Activated CD8-positive, alpha-beta memory T cell treated with anti-CD3 and anti-CD28 coated beads, Interleukin-2, amount 50 U/mL, for 48 hours (primary cell): ENCODE measurements at regions not wholly inside any gene's neighbourhood (a gene's known extent, or its start where the extent isn't known, plus 50 kb on each side); places are given as distances from the start of the nearest gene placed in this dataset.

ENCODE experiments used
- DNase-seq: peaks from one replicate; pipeline ENCODE4 v3.0.0-alpha.2; 2020

DNA sequence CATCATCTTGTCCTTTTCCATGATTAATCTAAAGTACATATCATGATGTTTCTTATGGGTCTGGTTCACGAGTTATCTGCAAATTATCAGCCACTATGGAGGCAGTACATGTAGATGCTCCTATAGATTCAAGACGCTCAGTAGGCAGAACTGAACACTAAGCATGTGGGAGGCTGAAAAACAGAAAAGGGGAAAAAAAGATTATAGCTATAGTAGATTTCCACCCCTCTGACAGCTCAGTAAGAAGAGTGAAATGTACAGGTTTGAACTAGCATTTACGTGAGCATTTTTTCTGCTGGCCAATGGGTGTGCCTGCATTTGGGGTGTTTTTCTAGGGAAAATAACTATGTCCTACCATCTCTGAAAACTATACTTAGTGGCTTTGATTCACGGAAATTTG lies 308.9 kb downstream of the ZEB2 start:
- no peak for DNase-seq

DNA sequence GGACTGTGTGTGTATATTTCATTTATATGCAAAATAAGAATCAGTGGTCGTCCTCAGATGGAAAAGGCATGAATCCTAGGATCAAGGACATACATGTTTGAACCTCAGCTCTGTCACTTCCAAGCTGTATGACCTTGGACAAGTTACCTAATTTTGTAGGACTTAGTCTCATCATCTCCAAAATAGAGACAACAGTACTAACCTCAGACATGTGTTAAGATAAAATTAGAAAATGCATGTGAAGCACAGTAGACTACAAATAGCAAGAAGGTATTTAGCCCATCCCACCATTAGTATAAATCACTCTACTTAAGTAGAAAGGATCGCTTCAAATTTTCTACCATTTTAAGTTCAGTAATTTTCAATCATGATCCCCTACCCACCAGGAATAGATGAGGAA lies 309.8 kb downstream of the ZEB2 start:
- no peak for DNase-seq

DNA sequence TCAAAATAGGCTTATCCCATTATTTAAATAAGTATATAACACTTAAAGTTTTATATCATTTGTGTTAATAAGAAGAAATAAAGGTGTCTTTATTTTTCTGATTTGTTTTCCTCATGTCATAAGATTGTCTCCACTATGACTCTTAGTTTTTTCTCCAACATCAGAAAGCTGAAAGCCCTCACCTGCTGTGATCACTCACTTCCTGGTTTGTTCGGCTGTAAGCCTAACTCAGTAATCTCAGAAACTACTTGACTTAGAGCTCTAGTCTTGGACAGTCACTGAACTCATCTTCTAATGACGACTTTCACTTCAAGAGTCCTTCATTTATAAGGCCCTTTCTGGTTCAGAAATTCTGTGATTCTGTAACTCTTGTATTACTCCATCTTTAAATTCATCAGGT lies 311.0 kb downstream of the ZEB2 start:
- DNase-seq, result no peak

DNA sequence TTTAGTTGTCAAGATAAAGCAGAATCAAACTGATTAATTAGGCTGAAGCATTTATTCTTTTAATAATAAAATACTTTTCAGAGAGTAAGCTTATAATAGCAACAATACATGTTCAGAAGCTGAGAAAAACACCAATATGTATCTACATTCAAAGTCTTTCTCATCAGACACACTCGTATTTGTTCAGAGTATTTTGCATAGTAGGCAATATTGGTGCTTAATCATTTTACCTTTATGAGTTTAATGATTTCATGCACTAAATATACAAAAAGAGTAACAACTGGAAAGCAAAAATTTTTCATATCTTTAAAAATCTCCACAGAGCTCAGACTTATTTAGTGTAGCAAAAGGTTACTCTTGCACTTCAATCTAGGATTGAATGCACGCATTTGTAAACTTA lies 313.9 kb downstream of the ZEB2 start:
- DNase-seq, result no peak

DNA sequence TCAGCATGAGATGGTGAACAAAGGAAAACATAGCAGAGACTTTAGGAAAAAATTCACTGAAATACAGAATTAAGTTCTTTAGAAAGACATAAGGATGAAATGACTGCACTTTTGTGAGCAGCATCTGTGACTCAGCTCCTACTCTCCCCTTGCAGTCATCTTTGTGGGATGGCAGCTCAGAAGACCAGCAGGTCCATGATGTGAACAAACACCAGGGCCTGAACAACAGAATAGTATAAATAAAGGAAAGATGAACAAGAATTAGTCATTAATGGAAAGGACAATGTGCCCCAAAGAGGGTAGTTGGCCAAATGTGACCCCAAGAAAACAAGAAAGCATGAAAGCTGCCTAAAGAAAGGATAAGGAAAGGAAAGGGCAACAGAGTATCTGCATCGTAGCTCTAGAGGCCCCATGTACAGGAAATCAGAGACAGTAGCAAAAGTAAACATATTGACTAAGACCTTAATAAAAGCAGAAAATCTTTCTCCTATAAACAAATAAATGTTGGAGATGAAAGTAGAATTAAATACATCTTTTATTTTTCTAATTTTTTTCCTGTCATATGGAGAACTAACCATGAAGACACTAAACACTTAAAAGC lies 318.0 kb downstream of the ZEB2 start:
- no peak for DNase-seq

DNA sequence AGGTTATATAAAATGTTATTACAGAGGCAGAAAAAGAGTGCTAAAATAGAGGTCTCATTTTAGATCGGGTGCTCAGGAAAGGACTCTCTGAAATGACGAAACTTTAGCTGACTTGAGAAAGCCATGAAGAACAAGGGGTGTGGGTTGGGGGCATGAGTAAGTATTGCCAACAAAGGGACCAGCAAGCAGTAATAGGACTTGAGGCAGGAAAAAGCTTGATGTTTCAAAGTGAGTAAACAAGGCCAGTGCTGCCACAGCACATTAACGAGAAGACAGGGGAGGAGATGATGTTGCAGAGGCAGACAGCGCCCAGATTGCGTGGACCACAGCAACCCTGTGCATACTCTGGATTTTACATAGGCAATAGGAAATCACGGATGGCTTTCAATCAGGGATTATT lies 318.8 kb downstream of the ZEB2 start:
- DNase-seq, result no peak

DNA sequence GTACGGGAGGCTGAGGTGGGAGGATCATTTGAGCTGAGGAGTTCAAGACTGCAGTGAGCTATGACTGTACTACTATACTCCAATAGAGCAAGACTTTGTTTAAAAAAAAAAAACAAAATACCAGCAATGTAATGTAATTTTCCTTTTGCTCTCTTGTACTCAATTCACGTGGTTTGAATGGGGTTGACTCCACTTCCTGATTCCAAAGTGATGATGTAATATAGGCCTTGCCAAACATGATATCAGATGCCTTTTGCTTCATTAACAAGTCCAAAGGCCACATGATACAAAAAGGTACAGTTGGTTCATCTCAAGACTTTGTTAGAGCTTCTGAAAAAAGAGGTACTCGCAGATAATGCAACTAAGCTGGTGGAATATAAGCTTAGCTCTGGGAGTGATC lies 321.8 kb downstream of the ZEB2 start:
- no peak for DNase-seq

DNA sequence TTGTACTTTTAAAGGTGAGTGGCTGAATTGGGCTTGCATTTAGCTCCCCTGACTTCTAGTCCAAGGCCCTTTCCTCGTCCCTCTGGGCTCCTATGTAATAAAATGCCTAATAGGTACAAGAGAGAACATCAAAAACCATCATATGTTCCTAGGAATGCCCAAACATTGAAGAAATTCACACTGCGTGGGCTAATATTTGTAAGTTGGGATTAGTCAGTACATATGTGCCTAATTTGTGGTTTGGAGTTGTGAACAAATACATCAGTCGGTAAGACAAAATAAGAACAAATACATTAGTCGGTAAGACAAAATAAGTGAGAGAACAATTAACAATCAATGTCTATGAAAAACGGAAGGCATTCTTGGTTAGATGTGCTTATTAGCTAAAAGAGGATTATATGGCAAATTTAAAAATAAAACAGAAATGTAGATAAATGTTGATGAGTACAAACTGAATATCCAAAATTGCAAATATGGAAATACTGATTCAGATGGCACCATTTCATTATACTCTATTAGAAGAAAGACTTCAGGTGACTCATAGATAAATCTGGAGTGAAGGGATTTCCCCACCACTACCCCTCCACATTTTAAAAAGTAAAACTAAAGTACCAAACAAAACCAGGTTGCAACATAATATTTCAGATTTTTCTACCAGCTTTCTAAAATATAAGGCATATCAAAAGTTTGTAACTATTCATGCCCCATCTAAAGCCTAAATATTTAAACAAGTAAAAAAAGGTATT lies 325.4 kb downstream of the ZEB2 start:
- no peak for DNase-seq

DNA sequence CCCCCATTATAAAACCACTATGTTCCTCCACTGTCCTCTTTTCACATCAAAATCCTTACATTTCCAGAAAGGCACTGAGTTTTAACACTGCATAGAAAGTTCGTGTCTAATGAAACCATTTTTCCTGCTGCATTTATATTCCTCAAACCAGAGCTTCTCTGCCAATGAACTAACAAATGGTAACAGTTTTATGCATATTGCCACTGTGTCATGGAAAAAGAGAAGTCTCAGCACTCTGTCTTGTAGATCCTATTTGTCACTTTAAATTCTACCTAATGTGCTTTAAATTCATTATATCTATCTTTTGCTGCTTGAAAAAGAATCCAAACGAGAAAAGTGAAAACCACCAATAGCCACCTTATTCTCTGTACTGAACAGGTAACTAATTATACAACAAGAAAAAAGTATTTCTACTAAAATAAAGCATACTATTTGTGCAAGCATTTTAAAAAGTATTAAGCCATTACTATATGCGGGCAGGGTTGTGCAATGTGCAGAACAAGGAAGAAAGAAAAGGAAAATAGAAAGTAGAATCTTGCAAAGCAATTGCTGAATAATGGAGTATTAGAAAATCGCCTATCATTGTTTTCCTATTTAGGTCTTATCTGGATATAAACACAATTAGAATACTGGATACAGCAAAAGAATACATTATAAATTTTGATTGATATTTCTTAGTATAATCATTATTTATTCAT lies 328.9 kb downstream of the ZEB2 start:
- no peak for DNase-seq

DNA sequence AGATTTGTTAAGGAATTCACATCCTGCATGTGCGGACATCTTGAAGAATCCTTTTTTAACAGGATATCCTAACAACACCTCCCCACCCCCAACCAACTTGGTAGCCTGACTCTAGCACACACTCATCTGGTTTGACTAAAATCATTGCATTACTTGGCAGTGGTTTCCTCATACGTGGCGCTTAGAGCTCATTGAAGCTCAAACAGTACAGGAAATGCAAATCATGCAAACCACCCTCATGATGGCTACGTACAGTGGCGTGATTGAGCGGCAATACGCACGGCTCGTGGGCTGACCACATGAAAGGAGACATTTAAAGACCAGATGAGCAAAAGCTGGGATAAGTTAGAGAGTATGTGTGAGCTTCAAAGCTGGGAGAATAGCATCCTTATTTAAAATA lies 336.2 kb downstream of the ZEB2 start:
- DNase-seq, result peak; percentile 78

DNA sequence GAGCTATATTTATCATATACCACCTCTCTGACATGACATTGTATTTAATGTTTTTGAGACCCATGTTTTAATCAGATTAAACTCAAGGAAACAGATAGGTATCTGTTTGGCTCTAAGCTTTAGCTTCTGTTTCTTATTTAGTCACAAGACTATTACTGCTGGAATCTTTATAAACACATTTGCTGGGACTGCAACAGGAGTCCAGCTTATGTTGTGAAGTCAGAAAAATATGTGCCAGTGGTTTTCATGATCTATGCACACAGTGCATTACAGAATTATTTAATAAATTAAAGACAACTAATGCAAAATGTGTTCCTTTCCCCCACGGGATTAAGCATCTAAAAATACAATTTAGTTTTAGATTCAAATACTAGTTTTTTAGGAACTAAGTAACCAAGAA lies 338.9 kb downstream of the ZEB2 start:
- DNase-seq, result no peak

DNA sequence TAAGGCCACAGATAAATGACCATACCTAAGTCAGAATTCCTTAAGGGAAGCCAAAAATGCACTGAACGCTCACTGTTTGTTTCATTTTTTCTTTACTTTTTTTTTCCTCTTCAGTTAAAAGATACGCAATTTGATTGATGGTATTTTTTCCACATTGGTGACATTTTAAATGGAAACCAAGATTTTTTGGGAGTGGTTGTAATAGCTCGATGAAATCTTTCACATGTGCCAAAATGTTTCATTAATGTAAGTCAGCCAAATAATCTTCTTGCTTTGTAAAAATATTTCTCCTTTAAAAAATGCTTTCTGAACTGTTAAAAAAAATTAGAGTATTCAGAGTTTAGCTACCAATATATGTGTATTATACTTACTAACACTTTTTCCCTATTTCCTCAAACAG lies 339.8 kb downstream of the ZEB2 start:
- no peak for DNase-seq

DNA sequence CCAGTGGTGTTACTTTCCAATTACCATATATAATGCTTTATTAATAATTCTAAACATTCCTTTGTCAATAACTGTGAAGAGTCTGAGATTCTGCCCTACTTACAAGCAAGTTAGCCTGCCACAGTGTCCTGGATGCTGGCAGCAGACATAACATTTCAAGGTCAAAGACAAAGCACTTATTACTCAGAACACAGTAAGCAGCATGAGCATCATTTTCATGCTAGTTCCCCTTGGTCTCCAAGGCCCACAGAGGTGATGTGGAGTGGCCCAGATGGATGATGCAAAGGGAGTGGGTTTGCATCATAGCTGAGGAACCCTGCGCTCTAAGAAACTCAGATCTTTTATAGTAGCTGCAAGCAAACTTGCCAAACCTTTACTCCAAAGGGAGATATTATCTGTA lies 349.7 kb downstream of the ZEB2 start:
- DNase-seq, result no peak

DNA sequence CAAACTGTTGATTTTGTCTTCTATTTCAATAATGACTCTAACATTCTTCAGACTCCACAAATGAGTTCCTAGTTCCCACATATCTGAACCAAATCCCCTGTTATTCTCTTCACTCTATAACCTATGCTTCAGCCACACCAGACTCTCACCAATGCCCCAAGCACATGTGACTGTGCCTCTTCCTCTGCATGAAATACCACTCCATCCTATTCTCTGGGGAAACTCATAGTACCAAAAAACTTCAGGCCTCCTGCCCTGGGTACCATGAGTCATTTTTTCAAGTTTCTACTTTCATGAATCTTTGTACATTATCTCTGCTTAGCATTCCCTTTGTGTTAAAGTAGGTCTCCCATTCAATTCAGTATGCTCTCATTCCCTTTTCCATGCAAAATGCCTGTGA lies 353.2 kb downstream of the ZEB2 start:
- no peak for DNase-seq

DNA sequence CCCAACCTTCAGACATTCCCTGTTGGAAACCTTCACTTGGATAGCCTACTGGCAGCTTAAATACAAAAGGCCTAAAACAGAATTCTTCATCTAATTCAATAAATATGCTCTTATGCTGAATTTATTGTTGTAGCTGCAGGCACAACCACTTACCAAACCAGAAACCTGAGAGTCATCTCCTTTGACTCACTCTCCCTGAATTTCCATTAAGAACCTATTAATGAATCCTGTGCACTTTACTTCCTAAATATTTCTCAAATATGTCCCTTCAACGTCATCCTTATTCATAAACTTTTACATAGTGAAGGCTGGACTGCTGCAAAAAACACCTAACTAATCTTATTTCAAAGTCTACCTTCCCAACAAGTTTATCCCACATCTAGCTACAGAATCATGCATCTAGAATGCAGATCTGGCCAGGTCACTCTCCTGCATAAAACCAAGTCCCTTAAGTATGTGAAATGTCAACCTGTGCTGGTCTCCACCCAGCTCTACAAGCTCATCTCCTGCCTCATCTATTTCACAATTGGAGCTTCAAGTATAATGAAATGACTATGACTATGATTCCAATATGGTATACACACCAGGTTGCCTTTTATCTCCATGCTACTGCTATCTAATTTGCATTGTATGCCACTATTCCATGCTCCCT lies 354.2 kb downstream of the ZEB2 start:
- DNase-seq, result no peak

DNA sequence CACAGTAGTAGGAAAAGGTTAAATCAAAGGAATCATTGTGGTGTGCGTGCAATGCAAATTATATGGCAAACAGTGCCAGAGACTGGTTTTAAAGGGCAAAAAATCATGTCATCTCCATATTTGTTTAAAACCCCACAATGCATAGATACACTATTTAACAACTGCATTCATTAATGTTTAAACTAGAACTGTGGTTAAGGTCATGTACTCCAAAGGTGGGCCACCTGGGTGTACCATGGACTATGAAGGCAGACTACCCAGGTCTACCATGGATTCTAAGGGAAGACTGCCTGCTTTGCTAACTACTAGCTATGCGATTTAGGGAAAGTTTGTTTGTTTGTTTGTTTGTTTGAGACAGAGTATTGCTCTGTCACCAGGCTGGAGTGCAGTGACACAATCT lies 356.3 kb downstream of the ZEB2 start:
- no peak for DNase-seq

DNA sequence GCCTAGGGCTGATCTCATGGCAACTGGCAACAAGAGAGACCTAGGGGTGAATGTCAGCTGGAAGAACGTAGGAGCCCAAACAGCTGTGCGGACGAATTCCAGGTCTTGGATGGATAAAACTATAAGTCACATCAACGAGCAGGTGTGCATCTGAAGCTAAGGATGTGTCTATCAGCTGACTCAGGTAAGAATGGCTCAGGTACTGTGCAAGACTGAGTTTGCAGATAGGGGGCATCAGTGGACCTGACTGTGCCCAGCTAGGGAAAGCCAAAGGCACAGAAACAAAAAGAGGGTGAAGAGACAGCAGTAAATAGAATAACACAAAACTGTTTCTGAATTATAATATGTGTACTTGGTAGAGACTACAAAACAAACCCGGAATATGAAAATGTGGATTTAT lies 357.3 kb downstream of the ZEB2 start:
- DNase-seq, result no peak

DNA sequence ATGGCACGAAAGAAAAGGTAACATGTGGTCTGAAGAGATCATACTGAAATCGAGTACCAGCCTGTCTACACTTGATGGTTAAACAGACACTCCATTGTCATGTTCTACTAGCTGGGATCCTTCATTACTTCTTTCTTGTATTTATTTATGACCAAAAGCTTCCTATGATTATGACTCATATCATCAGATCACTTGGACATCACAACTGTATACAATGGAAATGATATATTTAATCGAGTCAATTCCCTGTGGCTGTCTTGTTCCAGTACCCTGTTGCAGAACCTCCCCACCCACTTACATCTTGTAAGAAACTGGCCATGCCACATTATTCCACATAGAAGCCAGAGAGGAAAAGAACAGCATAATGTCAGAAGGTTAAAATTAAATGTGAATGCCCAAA lies 358.9 kb downstream of the ZEB2 start:
- no peak for DNase-seq

DNA sequence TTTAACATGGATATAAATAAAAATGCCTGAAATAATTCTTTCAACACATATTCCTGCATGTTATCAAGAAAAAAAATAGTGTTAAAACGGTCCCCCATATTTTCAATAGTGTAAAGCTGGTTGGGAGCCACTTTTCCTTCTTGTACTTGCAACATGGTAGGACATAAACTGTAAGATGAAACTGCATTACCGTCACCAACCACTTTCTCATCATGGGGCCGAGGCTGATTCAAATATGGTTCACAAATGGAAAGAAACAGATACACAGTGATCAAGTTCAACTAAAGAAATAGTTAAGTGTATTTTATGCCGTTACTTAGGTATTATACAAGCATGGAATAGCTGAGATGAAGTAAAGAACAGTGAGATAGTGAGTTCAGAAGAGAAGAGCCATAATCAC lies 360.7 kb downstream of the ZEB2 start:
- DNase-seq, result no peak

DNA sequence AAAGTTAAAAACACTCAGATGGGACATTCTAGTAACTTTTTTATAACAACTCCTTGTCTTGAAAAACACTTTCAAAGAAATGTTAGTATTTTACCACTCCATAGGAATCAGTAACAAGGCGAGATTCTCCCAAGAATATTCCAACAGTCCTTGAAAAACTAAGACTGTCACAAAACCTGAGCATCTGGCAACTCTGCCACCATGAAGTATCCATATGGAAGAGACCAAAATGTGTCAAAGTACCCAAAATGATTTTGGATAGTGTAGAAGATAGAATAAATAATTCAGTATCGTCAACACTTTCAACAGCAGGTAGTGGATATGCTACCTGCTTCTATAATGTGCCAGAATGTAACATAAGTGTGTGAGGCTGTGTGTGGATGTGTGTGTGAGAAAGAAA lies 361.8 kb downstream of the ZEB2 start:
- DNase-seq, result no peak

DNA sequence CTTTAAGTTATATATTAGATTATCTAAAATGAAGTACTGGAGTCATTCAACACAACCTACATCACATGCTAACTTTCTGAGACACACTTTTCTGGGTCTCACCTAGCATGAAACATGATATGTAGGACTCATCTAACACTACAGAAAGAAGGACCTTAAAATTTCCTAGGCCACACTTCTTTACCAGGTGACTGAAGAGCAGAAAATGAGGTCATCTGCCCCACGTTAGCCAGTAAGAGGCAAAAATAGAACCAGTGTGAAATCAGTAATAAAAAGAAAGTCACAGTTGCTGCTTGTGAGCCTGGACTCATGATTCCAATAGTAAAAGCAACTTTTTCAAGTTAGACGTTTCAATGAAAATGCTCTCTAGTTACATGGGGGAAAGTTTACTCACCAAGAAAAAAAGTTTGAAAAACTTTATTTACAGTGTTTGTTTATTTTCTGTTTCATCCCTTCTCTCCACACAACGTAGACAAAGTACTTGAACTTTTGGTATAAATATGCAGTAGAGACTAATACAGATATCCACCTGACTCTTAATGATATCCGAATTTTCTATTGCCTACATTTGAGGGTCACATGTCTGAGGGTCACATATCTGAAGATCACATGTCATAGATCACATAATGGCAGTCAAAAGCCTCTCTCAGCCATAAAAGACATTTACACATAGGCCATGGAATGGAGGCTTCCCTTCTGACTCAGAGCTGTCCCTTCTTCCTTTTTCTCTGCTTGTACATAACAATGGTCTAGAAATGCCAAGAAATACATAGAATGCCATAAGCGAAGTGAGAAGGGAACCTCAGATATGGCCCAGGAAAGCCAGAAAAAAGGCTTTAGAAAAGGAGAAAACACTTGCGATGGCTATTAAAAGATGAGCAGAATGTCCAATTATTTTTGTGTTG lies 362.9 kb downstream of the ZEB2 start:
- no peak for DNase-seq

DNA sequence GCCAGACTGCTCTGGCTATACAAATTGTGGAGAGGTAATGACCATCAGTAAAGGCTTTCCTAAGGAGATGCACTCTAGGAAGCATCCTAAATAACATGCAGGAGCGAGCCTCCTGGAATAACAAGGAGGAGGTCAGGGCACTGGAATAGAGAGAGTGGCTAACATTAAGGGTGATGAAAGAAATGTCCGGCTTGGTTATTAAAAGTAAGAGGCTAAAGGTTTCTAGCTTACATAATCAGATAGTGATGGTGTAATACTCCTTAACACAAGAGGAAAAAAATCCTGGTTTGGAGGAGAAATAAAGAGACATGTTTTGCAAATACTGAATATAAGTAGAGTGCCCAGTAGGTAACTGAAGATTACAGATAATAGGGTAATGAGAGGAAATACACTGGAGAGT lies 365.7 kb downstream of the ZEB2 start:
- DNase-seq, result no peak

DNA sequence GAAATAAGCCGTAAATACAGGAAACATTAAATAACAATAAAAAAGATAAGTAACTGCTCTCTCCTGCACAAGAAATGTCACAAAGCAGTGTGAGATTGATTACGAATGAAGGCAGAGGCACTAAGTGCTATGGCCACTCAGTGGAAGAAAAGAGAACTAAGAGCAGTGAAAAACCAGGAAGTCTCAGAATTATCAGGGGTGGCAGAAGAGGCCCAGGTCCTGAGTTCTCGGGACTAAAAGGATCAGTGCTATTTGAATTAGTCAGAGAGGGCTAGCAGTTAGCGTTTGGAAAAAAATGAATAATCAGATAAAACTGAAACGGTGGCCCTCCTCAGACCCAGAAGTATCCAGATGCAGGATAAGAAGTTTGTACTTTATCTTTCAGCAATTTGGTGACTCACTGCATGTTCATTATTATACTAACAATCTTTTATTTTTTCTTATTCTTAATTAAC lies 367.1 kb downstream of the ZEB2 start:
- DNase-seq, result no peak
